ENCODE measurements at regions not wholly inside any gene's neighbourhood (a gene's known extent, or its start where the extent isn't known, plus 50 kb on each side); places are given as distances from the start of the nearest gene placed in this dataset.

DNA sequence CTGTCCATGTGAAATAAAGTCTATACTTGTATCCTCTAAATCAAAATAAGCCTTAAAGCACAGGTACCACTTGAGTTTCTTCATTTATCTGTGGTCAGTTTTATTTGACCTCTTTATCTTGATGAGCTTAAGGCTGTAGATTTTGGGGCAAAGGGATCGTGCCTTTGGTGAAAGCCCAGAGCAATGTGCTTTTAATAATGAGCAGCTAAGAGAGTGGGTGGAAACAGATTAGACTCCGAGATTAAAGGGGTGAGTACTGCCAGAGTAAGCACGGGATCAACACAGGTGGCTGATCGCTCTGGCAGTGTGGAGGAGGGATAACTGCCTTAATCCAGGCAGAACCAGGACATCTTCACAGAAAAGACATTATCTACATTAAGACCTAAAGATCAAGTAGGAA is 280.4 kb downstream of the TDRD15 start:
- TF ChIP-seq EZH2 (IDR thresholded peaks at IDR 0.05) (no peak), EZH2phosphoT487 (IDR thresholded peaks at IDR 0.05) (no peak)
- TF ChIP-seq, protein P1, sequence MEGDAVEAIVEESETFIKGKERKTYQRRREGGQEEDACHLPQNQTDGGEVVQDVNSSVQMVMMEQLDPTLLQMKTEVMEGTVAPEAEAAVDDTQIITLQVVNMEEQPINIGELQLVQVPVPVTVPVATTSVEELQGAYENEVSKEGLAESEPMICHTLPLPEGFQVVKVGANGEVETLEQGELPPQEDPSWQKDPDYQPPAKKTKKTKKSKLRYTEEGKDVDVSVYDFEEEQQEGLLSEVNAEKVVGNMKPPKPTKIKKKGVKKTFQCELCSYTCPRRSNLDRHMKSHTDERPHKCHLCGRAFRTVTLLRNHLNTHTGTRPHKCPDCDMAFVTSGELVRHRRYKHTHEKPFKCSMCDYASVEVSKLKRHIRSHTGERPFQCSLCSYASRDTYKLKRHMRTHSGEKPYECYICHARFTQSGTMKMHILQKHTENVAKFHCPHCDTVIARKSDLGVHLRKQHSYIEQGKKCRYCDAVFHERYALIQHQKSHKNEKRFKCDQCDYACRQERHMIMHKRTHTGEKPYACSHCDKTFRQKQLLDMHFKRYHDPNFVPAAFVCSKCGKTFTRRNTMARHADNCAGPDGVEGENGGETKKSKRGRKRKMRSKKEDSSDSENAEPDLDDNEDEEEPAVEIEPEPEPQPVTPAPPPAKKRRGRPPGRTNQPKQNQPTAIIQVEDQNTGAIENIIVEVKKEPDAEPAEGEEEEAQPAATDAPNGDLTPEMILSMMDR (IDR thresholded peaks at IDR 0.05), result no peak
